ENCODE measurements at regions not wholly inside any gene's neighbourhood (a gene's known extent, or its start where the extent isn't known, plus 50 kb on each side); places are given as distances from the start of the nearest gene placed in this dataset.

- TF ChIP-seq CTCF (IDR thresholded peaks at IDR 0.05) (no peak), POLR2AphosphoS5 (IDR thresholded peaks at IDR 0.05) (no peak), POLR2A (IDR thresholded peaks at IDR 0.05) (no peak), EP300 (IDR thresholded peaks at IDR 0.05) (no peak)
- H3K27ac ChIP-seq, result no peak overlapping the region
- no peak for ATAC-seq (ENCODE audit: low FRiP score in 2 of 2)
- no peaks in the 10 kb centered on the region for H3K9me3 ChIP-seq
- no peak overlapping the region for H3K4me3 ChIP-seq
- no peak for DNase-seq
- no peaks in the 10 kb centered on the region for H3K4me1 ChIP-seq
- H3K36me3 ChIP-seq, result no peaks in the 10 kb centered on the region
- no peaks in the 10 kb centered on the region for H3K27me3 ChIP-seq
Observed at GRCh38 chr4:42205541-42205940, 53.1 kb upstream of the BEND4 start.

- Histone ChIP-seq H3K4me3 (no peak overlapping the region), H3K4me1 (no peaks in the 10 kb centered on the region), H3K27me3 (no peaks in the 10 kb centered on the region), H3K27ac (no peak overlapping the region), H3K9me3 (no peaks in the 10 kb centered on the region), H3K36me3 (no peaks in the 10 kb centered on the region)
- DNase-seq, result no peak
- ATAC-seq (ENCODE audit: low FRiP score in 2 of 2), result no peak
- WGBS, 2 donors, result 85 to 86% methylated on average over 2 of the region's 2 CpGs
- no peak for TF ChIP-seq EP300 (IDR thresholded peaks at IDR 0.05)
- no peak for TF ChIP-seq CTCF (IDR thresholded peaks at IDR 0.05)
- TF ChIP-seq POLR2AphosphoS5 (IDR thresholded peaks at IDR 0.05), result no peak
- no peak for TF ChIP-seq POLR2A (IDR thresholded peaks at IDR 0.05)
Observed at GRCh38 chr4:42216664-42217063, 64.2 kb upstream of the BEND4 start.

- Histone ChIP-seq H3K27me3 (no peaks in the 10 kb centered on the region), H3K4me1 (no peaks in the 10 kb centered on the region), H3K36me3 (no peaks in the 10 kb centered on the region), H3K4me3 (no peak overlapping the region), H3K9me3 (no peaks in the 10 kb centered on the region), H3K27ac (no peak overlapping the region)
- DNase-seq, result no peak
- TF ChIP-seq POLR2A (IDR thresholded peaks at IDR 0.05) (no peak), POLR2AphosphoS5 (IDR thresholded peaks at IDR 0.05) (no peak), EP300 (IDR thresholded peaks at IDR 0.05) (no peak), CTCF (IDR thresholded peaks at IDR 0.05) (no peak)
- no peak for ATAC-seq (ENCODE audit: low FRiP score in 2 of 2)
- 65 to 66% methylated on average over 1 of the region's 1 CpG for WGBS, 2 donors
Observed at GRCh38 chr4:42225286-42225685, 72.8 kb upstream of the BEND4 start.

- H3K4me1 ChIP-seq, result no peaks in the 10 kb centered on the region
- no peak for ATAC-seq (ENCODE audit: low FRiP score in 2 of 2)
Observed at GRCh38 chr4:42234817-42235216, 82.4 kb upstream of the BEND4 start.

More at GRCh38 chr4:42234817-42235216, 82.4 kb upstream of the BEND4 start:
- 92 to 96% methylated on average over 4 of the region's 4 CpGs for WGBS, 2 donors
- no peak for DNase-seq
- Histone ChIP-seq H3K27ac (no peak overlapping the region), H3K36me3 (no peaks in the 10 kb centered on the region), H3K4me3 (no peak overlapping the region), H3K9me3 (no peaks in the 10 kb centered on the region), H3K27me3 (no peaks in the 10 kb centered on the region)
- no peak for TF ChIP-seq POLR2A (IDR thresholded peaks at IDR 0.05)
- no peak for TF ChIP-seq POLR2AphosphoS5 (IDR thresholded peaks at IDR 0.05)
- no peak for TF ChIP-seq EP300 (IDR thresholded peaks at IDR 0.05)
- no peak for TF ChIP-seq CTCF (IDR thresholded peaks at IDR 0.05)
